GM23338 (cell line): ENCODE measurements at regions not wholly inside any gene's neighbourhood (a gene's known extent, or its start where the extent isn't known, plus 50 kb on each side); places are given as distances from the start of the nearest gene placed in this dataset.

Source experiments
- ATAC-seq: fragments of 200-7000 bp; cut with Tn5 transposase; 3 replicates; pipeline ENCODE4 v1.9.1; 2020
- DNase-seq: peaks from one replicate; pipeline ENCODE4 v3.0.0-alpha.2; 2015; ENCODE audit warnings: low spot score
- H2AFZ ChIP-seq: fragments of 200-600 bp; sonication (generic); 2 replicates; pipeline ENCODE4 v1.8.0; 2016; ENCODE audit warnings: antibody characterized with exemption, mild to moderate bottlenecking, moderate library complexity
- H3F3A ChIP-seq: fragments of 200-600 bp; sonication (generic); replicated peaks from 2 replicates; pipeline ENCODE4 v1.8.0; 2017; ENCODE audit warnings: antibody characterized with exemption, mixed run types, low read depth
- H3K27ac ChIP-seq: fragments of 200-600 bp; sonication (generic); 2 replicates; pipeline ENCODE4 v1.6.1; 2016; ENCODE audit warnings: low read depth
- H3K27me3 ChIP-seq: fragments of 200-600 bp; sonication (generic); 2 replicates; pipeline ENCODE4 v1.8.0; 2016; ENCODE audit warnings: mild to moderate bottlenecking, mixed run types, moderate library complexity; ENCODE audit not compliant: insufficient read depth
- H3K36me3 ChIP-seq: fragments of 200-600 bp; sonication (generic); 2 replicates; pipeline ENCODE4 v1.8.0; 2016; ENCODE audit warnings: mild to moderate bottlenecking; ENCODE audit not compliant: insufficient read depth
- H3K4me1 ChIP-seq: fragments of 200-600 bp; sonication (generic); 2 replicates; pipeline ENCODE4 v1.8.0; 2016; ENCODE audit warnings: mild to moderate bottlenecking, moderate library complexity; ENCODE audit not compliant: insufficient read depth
- H3K4me2 ChIP-seq: fragments of 200-600 bp; sonication (generic); 2 replicates; pipeline ENCODE4 v1.7.1; 2017; ENCODE audit warnings: mixed run types
- H3K4me3 ChIP-seq: fragments of 200-600 bp; sonication (generic); 2 replicates; pipeline ENCODE4 v1.6.1; 2016; ENCODE audit warnings: mixed run types
- H3K79me2 ChIP-seq: fragments of 200-600 bp; sonication (generic); replicated peaks from 2 replicates; pipeline ENCODE4 v1.8.0; 2017; ENCODE audit warnings: mild to moderate bottlenecking; ENCODE audit not compliant: insufficient read depth
- H3K9me2 ChIP-seq: fragments of 200-600 bp; sonication (generic); 2 replicates; pipeline ENCODE4 v1.8.0; 2017; ENCODE audit not compliant: insufficient read depth
- H4K20me1 ChIP-seq: fragments of 200-600 bp; sonication (generic); replicated peaks from 2 replicates; pipeline ENCODE4 v1.8.0; 2017; ENCODE audit warnings: mild to moderate bottlenecking; ENCODE audit not compliant: insufficient read depth
- H3K27ac Mint-ChIP-seq: 2 replicates; pipeline ENCODE4 v1.8.0; 2020; ENCODE audit warnings: inconsistent platforms, mild to moderate bottlenecking, moderate library complexity, mixed read lengths
- H3K27me3 Mint-ChIP-seq: 3 replicates; pipeline ENCODE4 v1.8.0; 2022; ENCODE audit warnings: low read depth, mild to moderate bottlenecking, moderate library complexity, mixed read lengths, inconsistent platforms; ENCODE audit not compliant: insufficient read depth, poor library complexity
- H3K36me3 Mint-ChIP-seq: 3 replicates; pipeline ENCODE4 v1.8.0; 2021; ENCODE audit warnings: low read depth, mild to moderate bottlenecking, inconsistent platforms, moderate library complexity, mixed read lengths
- H3K4me1 Mint-ChIP-seq: 3 replicates; pipeline ENCODE4 v1.8.0; 2020; ENCODE audit warnings: mild to moderate bottlenecking, inconsistent platforms, mixed read lengths
- H3K4me3 Mint-ChIP-seq: 3 replicates; pipeline ENCODE4 v1.8.0; 2021; ENCODE audit warnings: moderate library complexity, mild to moderate bottlenecking, inconsistent platforms, mixed read lengths
- H3K9me3 Mint-ChIP-seq: 3 replicates; pipeline ENCODE4 v1.8.0; 2020; ENCODE audit warnings: moderate library complexity, mild to moderate bottlenecking, inconsistent platforms, mixed read lengths
- CTCF ChIP-seq, 2 experiments: fragments of 200-600 bp in 1 of 2; sonication (generic) in 1 of 2; conservative IDR thresholded peaks; 2 replicates each; pipeline versions ENCODE4 v1.5.1 to v1.6.1; 2016 to 2017; ENCODE audit warnings: antibody characterized with exemption in 2 of 2, low read depth in 2 of 2, mild to moderate bottlenecking in 2 of 2, moderate library complexity in 1 of 2
- JUNB ChIP-seq: IDR thresholded peaks from one replicate; pipeline ENCODE4 v1.6.1; 2016; ENCODE audit warnings: antibody characterized with exemption; ENCODE audit not compliant: unreplicated experiment
- NANOG ChIP-seq: IDR thresholded peaks from 2 replicates; pipeline ENCODE4 v1.6.1; 2016; ENCODE audit warnings: antibody characterized with exemption, borderline replicate concordance
- POLR2AphosphoS5 ChIP-seq: IDR thresholded peaks from 2 replicates; pipeline ENCODE4 v1.6.1; 2016; ENCODE audit warnings: antibody characterized with exemption, low read depth
- ZNF114 ChIP-seq: fragments of 250-450 bp; sonication (Bioruptor Pico); IDR thresholded peaks from 2 replicates; pipeline ENCODE4 v1.5.0; 2020; ENCODE audit warnings: mild to moderate bottlenecking, moderate library complexity

- H3K4me1 Mint-ChIP-seq: no peaks in the 10 kb centered on the region
- Histone ChIP-seq H3K36me3 (no peaks in the 10 kb centered on the region), H3F3A (no peaks in the 10 kb centered on the region), H3K27ac (no peak overlapping the region), H3K4me2 (no peak overlapping the region), H3K9me2 (no peaks in the 10 kb centered on the region), H2AFZ (no peak overlapping the region), H3K27me3 (no peaks in the 10 kb centered on the region), H3K79me2 (no peaks in the 10 kb centered on the region), H4K20me1 (no peaks in the 10 kb centered on the region), H3K4me1 (no peaks in the 10 kb centered on the region), H3K4me3 (no peak overlapping the region)
- H3K27me3 Mint-ChIP-seq: peaks cover 2% of the 10 kb centered on the region
- no peak overlapping the region for H3K27ac Mint-ChIP-seq
- H3K4me3 Mint-ChIP-seq: no peak overlapping the region
- H3K9me3 Mint-ChIP-seq: peaks cover under 1% of the 10 kb centered on the region; the same call in 1 of the 3 replicates
- no peak for ATAC-seq
- TF ChIP-seq POLR2AphosphoS5 (no peak), ZNF114 (CRISPR knock-in tag) (no peak), NANOG (no peak), CTCF (conservative IDR thresholded peaks at IDR 0.05; ENCODE audit: low read depth in 2 of 2) (no peak)
- DNase-seq: no peak
- H3K36me3 Mint-ChIP-seq: no peaks in the 10 kb centered on the region
These were observed 477.4 kb upstream of the KLF6 start for GRCh38 chr10:4262449-4262848.

GRCh38 chr10:4260483-4261124 is 475.6 kb upstream of the KLF6 start:
- DNase-seq (no peak), ATAC-seq (no peak)
- Histone ChIP-seq H3K27me3 (no peaks in the 10 kb centered on the region), H3K79me2 (no peaks in the 10 kb centered on the region), H4K20me1 (no peaks in the 10 kb centered on the region), H3K9me2 (no peaks in the 10 kb centered on the region), H3K27ac (no peak overlapping the region), H2AFZ (no peak overlapping the region), H3K4me2 (no peak overlapping the region), H3K4me1 (no peaks in the 10 kb centered on the region), H3K4me3 (no peak overlapping the region), H3K36me3 (no peaks in the 10 kb centered on the region), H3F3A (no peaks in the 10 kb centered on the region)
- Mint-ChIP-seq H3K4me1 (no peaks in the 10 kb centered on the region), H3K9me3 (no peaks in the 10 kb centered on the region), H3K4me3 (no peak overlapping the region), H3K27me3 (no peaks in the 10 kb centered on the region), H3K36me3 (no peaks in the 10 kb centered on the region), H3K27ac (no peak overlapping the region)
- TF ChIP-seq NANOG: no peak
- TF ChIP-seq ZNF114 (CRISPR knock-in tag): no peak
- no peak for TF ChIP-seq CTCF (conservative IDR thresholded peaks at IDR 0.05; ENCODE audit: low read depth in 2 of 2)
- no peak for TF ChIP-seq JUNB
